HEK293 (cell line): ENCODE measurements at regions not wholly inside any gene's neighbourhood (a gene's known extent, or its start where the extent isn't known, plus 50 kb on each side); places are given as distances from the start of the nearest gene placed in this dataset.

Experiments
- CTCF ChIA-PET: fragments of 350-600 bp; formaldehyde crosslinking; extraction: SDS; loops from one replicate; lab custom pipeline; 2021; ENCODE audit warnings: antibody characterized with exemption; lab: Yijun Ruan, JAX
- POLR2A ChIA-PET: fragments of 300-600 bp; formaldehyde crosslinking; extraction: SDS; loops from one replicate; lab custom pipeline; 2020; ENCODE audit warnings: antibody characterized with exemption, inconsistent platforms; lab: Yijun Ruan, JAX
- H3K27ac ChIP-seq: fragments of 200-500 bp; sonication (Bioruptor generic); 2 replicates; pipeline ENCODE4 v1.5.1; 2014; ENCODE audit warnings: low read depth, low read length, control low read depth, inconsistent platforms; ENCODE audit errors: extremely low read depth
- H3K36me3 ChIP-seq, 2 experiments: fragments of 200-500 bp in 1 of 2; sonication (Bioruptor generic) in 1 of 2; 1 replicate in 1 of 2; 2 replicates in 1 of 2; pipeline ENCODE4 v1.5.1; 2014 to 2017; ENCODE audit warnings: inconsistent platforms in 2 of 2, low read length in 2 of 2; ENCODE audit not compliant: control insufficient read depth in 2 of 2, insufficient read depth in 1 of 2
- H3K4me1 ChIP-seq: fragments of 200-500 bp; sonication (Bioruptor generic); 2 replicates; pipeline ENCODE4 v1.5.1; 2014; ENCODE audit warnings: mild to moderate bottlenecking, low read length, inconsistent platforms; ENCODE audit not compliant: control insufficient read depth, insufficient read depth
- H3K4me3 ChIP-seq: 2 replicates; pipeline ENCODE4 v1.5.1; 2011; ENCODE audit warnings: low read depth, mild to moderate bottlenecking, control low read depth, low read length, moderate library complexity
- H3K9me3 ChIP-seq: fragments of 200-500 bp; sonication (Bioruptor generic); 2 replicates; pipeline ENCODE4 v1.5.1; 2014; ENCODE audit warnings: low read depth, low read length, inconsistent platforms; ENCODE audit not compliant: control insufficient read depth, insufficient read depth
- EGR2 ChIP-seq: fragments of 450-650 bp; formaldehyde crosslinking; IDR thresholded peaks from 2 replicates; pipeline ENCODE4 v1.5.1; 2016; ENCODE audit warnings: low read depth, missing biosample characterization, missing genetic modification characterization
- GFI1B ChIP-seq: fragments of 450-650 bp; formaldehyde crosslinking; IDR thresholded peaks from 2 replicates; pipeline ENCODE4 v1.5.1; 2016; ENCODE audit warnings: missing biosample characterization, missing genetic modification characterization
- MEIS1 ChIP-seq: sonication (generic); formaldehyde crosslinking; IDR thresholded peaks from 2 replicates; pipeline ENCODE4 v1.8.1; 2022; ENCODE audit warnings: missing genetic modification reagents, mild to moderate bottlenecking, borderline replicate concordance
- ZFP3 ChIP-seq: fragments of 450-650 bp; formaldehyde crosslinking; IDR thresholded peaks from 2 replicates; pipeline ENCODE4 v1.5.1; 2016; ENCODE audit warnings: low read depth, missing biosample characterization, missing genetic modification characterization
- ZNF121 ChIP-seq: fragments of 450-650 bp; formaldehyde crosslinking; IDR thresholded peaks from 2 replicates; pipeline ENCODE4 v1.5.1; 2016; ENCODE audit warnings: missing biosample characterization, missing genetic modification characterization
- ZNF16 ChIP-seq: fragments of 450-650 bp; formaldehyde crosslinking; IDR thresholded peaks from 2 replicates; pipeline ENCODE4 v1.5.1; 2016; ENCODE audit warnings: low read depth, missing biosample characterization, missing genetic modification characterization
- ZNF211 ChIP-seq: fragments of 450-650 bp; formaldehyde crosslinking; IDR thresholded peaks from 2 replicates; pipeline ENCODE4 v1.5.1; 2016; ENCODE audit warnings: low read depth, missing biosample characterization, missing genetic modification characterization
- ZNF248 ChIP-seq: fragments of 450-650 bp; formaldehyde crosslinking; IDR thresholded peaks from 2 replicates; pipeline ENCODE4 v1.5.1; 2017; ENCODE audit warnings: missing biosample characterization, missing genetic modification characterization
- ZNF394 ChIP-seq: fragments of 450-650 bp; formaldehyde crosslinking; IDR thresholded peaks from 2 replicates; pipeline ENCODE4 v1.5.1; 2016; ENCODE audit warnings: missing biosample characterization, missing genetic modification characterization, mild to moderate bottlenecking, moderate library complexity, borderline replicate concordance
- ZNF433 ChIP-seq: fragments of 450-650 bp; formaldehyde crosslinking; IDR thresholded peaks from 2 replicates; pipeline ENCODE4 v1.5.1; 2016; ENCODE audit warnings: missing biosample characterization, missing genetic modification characterization, low read depth
- TF ChIP-seq, protein P1 (sequence below): fragments of 450-650 bp; formaldehyde crosslinking; IDR thresholded peaks from 2 replicates; pipeline ENCODE4 v1.5.1; 2016; ENCODE audit warnings: missing biosample characterization, missing genetic modification characterization
- TF ChIP-seq, protein P2 (sequence below): fragments of 450-650 bp; formaldehyde crosslinking; IDR thresholded peaks from 2 replicates; pipeline ENCODE4 v1.5.1; 2016; ENCODE audit warnings: missing biosample characterization, missing genetic modification characterization
- TF ChIP-seq, protein P3 (sequence below): fragments of 450-650 bp; formaldehyde crosslinking; IDR thresholded peaks from 2 replicates; pipeline ENCODE4 v1.5.1; 2016; ENCODE audit warnings: missing biosample characterization, missing genetic modification characterization
- TF ChIP-seq, protein P4 (sequence below): fragments of 450-650 bp; formaldehyde crosslinking; IDR thresholded peaks from 2 replicates; pipeline ENCODE4 v1.5.0; 2017; ENCODE audit warnings: missing biosample characterization, missing genetic modification characterization, borderline replicate concordance
- TF ChIP-seq, protein P5 (sequence below): fragments of 450-650 bp; formaldehyde crosslinking; IDR thresholded peaks from 2 replicates; pipeline ENCODE4 v1.5.1; 2016; ENCODE audit warnings: missing biosample characterization, missing genetic modification characterization, borderline replicate concordance

DNA sequence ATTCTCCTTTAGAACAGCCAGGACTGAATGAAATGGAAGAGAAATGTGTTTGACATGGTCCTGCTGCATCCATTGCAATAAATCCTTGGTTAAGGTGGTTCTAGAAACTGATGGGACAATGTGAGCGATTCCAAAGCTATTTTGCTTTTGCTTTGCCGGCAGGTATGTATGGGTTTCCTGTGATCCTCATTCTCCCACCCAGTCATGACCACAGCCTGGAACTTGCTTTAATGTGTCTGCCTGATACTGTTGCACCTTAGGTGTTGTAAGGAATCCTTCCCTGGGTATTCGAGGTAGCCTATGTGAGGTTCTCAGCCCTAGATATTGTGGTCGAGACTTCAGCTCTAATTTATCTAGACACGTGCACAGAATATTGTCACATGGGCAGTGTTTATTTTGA is 86.1 kb downstream of the ZNF518B start:
- no peak for TF ChIP-seq ZNF121
- TF ChIP-seq ZNF16 = no peak
- TF ChIP-seq MEIS1 (CRISPR knock-in tag) = no peak
- TF ChIP-seq, protein P1, sequence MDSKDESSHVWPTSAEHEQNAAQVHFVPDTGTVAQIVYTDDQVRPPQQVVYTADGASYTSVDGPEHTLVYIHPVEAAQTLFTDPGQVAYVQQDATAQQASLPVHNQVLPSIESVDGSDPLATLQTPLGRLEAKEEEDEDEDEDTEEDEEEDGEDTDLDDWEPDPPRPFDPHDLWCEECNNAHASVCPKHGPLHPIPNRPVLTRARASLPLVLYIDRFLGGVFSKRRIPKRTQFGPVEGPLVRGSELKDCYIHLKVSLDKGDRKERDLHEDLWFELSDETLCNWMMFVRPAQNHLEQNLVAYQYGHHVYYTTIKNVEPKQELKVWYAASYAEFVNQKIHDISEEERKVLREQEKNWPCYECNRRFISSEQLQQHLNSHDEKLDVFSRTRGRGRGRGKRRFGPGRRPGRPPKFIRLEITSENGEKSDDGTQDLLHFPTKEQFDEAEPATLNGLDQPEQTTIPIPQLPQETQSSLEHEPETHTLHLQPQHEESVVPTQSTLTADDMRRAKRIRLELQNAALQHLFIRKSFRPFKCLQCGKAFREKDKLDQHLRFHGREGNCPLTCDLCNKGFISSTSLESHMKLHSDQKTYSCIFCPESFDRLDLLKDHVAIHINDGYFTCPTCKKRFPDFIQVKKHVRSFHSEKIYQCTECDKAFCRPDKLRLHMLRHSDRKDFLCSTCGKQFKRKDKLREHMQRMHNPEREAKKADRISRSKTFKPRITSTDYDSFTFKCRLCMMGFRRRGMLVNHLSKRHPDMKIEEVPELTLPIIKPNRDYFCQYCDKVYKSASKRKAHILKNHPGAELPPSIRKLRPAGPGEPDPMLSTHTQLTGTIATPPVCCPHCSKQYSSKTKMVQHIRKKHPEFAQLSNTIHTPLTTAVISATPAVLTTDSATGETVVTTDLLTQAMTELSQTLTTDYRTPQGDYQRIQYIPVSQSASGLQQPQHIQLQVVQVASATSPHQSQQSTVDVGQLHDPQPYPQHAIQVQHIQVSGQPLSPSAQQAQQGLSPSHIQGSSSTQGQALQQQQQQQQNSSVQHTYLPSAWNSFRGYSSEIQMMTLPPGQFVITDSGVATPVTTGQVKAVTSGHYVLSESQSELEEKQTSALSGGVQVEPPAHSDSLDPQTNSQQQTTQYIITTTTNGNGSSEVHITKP (tag by site-specific recombination) = no peak
- POLR2A ChIA-PET = no interaction called here
- Histone ChIP-seq H3K36me3 (no peaks in the 10 kb centered on the region), H3K4me1 (no peaks in the 10 kb centered on the region), H3K9me3 (no peaks in the 10 kb centered on the region), H3K27ac (no peak overlapping the region), H3K4me3 (no peak overlapping the region)
- CTCF ChIA-PET = no interaction called here

DNA sequence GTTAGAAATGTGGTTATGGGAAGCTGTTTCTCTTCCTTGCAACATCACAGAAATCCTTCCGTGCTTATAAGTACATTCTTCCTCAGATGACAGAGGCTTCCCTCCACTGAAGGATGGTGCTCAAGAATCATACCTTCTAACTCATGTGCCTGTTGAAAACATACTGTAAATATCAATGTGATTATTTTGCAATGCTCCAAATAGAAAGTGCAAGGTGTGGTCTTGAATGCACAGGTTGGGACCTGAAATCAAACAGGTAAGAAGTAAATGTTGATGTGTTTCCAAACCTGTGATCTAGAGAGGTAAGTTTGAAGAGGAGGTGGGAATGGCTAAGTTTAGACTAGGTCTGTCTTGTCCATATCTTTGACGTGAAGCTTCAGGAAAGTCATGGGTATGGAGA is 87.7 kb downstream of the ZNF518B start:
- ChIA-PET CTCF (interaction anchor here (1.2 to 2.0 kb wide), 2 partner anchors 34 to 208 kb away, joined by 3 to 4 read pairs; no protein-coding TSS in a partner anchor), POLR2A (no interaction called here)
- H3K36me3 ChIP-seq = no peaks in the 10 kb centered on the region
- no peak overlapping the region for H3K4me3 ChIP-seq
- H3K4me1 ChIP-seq = no peaks in the 10 kb centered on the region
- H3K27ac ChIP-seq = no peak overlapping the region
- no peaks in the 10 kb centered on the region for H3K9me3 ChIP-seq
- TF ChIP-seq ZNF433 (no peak), ZNF248 (tag by site-specific recombination) (no peak), ZFP3 (tag by site-specific recombination) (no peak), ZNF394 (tag by site-specific recombination) (no peak), ZNF211 (tag by site-specific recombination) (no peak), EGR2 (tag by site-specific recombination) (no peak), GFI1B (no peak)
- TF ChIP-seq, protein P2, sequence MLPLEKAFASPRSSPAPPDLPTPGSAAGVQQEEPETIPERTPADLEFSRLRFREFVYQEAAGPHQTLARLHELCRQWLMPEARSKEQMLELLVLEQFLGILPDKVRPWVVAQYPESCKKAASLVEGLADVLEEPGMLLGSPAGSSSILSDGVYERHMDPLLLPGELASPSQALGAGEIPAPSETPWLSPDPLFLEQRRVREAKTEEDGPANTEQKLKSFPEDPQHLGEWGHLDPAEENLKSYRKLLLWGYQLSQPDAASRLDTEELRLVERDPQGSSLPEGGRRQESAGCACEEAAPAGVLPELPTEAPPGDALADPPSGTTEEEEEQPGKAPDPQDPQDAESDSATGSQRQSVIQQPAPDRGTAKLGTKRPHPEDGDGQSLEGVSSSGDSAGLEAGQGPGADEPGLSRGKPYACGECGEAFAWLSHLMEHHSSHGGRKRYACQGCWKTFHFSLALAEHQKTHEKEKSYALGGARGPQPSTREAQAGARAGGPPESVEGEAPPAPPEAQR (tag by site-specific recombination) = no peak
- TF ChIP-seq, protein P3, sequence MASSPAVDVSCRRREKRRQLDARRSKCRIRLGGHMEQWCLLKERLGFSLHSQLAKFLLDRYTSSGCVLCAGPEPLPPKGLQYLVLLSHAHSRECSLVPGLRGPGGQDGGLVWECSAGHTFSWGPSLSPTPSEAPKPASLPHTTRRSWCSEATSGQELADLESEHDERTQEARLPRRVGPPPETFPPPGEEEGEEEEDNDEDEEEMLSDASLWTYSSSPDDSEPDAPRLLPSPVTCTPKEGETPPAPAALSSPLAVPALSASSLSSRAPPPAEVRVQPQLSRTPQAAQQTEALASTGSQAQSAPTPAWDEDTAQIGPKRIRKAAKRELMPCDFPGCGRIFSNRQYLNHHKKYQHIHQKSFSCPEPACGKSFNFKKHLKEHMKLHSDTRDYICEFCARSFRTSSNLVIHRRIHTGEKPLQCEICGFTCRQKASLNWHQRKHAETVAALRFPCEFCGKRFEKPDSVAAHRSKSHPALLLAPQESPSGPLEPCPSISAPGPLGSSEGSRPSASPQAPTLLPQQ (tag by site-specific recombination) = no peak
- TF ChIP-seq, protein P4, sequence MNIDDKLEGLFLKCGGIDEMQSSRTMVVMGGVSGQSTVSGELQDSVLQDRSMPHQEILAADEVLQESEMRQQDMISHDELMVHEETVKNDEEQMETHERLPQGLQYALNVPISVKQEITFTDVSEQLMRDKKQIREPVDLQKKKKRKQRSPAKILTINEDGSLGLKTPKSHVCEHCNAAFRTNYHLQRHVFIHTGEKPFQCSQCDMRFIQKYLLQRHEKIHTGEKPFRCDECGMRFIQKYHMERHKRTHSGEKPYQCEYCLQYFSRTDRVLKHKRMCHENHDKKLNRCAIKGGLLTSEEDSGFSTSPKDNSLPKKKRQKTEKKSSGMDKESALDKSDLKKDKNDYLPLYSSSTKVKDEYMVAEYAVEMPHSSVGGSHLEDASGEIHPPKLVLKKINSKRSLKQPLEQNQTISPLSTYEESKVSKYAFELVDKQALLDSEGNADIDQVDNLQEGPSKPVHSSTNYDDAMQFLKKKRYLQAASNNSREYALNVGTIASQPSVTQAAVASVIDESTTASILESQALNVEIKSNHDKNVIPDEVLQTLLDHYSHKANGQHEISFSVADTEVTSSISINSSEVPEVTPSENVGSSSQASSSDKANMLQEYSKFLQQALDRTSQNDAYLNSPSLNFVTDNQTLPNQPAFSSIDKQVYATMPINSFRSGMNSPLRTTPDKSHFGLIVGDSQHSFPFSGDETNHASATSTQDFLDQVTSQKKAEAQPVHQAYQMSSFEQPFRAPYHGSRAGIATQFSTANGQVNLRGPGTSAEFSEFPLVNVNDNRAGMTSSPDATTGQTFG (tag by site-specific recombination) = no peak
- TF ChIP-seq, protein P5, sequence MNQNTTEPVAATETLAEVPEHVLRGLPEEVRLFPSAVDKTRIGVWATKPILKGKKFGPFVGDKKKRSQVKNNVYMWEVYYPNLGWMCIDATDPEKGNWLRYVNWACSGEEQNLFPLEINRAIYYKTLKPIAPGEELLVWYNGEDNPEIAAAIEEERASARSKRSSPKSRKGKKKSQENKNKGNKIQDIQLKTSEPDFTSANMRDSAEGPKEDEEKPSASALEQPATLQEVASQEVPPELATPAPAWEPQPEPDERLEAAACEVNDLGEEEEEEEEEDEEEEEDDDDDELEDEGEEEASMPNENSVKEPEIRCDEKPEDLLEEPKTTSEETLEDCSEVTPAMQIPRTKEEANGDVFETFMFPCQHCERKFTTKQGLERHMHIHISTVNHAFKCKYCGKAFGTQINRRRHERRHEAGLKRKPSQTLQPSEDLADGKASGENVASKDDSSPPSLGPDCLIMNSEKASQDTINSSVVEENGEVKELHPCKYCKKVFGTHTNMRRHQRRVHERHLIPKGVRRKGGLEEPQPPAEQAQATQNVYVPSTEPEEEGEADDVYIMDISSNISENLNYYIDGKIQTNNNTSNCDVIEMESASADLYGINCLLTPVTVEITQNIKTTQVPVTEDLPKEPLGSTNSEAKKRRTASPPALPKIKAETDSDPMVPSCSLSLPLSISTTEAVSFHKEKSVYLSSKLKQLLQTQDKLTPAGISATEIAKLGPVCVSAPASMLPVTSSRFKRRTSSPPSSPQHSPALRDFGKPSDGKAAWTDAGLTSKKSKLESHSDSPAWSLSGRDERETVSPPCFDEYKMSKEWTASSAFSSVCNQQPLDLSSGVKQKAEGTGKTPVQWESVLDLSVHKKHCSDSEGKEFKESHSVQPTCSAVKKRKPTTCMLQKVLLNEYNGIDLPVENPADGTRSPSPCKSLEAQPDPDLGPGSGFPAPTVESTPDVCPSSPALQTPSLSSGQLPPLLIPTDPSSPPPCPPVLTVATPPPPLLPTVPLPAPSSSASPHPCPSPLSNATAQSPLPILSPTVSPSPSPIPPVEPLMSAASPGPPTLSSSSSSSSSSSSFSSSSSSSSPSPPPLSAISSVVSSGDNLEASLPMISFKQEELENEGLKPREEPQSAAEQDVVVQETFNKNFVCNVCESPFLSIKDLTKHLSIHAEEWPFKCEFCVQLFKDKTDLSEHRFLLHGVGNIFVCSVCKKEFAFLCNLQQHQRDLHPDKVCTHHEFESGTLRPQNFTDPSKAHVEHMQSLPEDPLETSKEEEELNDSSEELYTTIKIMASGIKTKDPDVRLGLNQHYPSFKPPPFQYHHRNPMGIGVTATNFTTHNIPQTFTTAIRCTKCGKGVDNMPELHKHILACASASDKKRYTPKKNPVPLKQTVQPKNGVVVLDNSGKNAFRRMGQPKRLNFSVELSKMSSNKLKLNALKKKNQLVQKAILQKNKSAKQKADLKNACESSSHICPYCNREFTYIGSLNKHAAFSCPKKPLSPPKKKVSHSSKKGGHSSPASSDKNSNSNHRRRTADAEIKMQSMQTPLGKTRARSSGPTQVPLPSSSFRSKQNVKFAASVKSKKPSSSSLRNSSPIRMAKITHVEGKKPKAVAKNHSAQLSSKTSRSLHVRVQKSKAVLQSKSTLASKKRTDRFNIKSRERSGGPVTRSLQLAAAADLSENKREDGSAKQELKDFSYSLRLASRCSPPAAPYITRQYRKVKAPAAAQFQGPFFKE (tag by site-specific recombination) = no peak
- TF ChIP-seq, protein P1 (tag by site-specific recombination) = no peak
